Activated CD4-positive, alpha-beta T cell treated with anti-CD3 and anti-CD28 coated beads, Interleukin-2, amount 50 U/mL, for 24 hours (primary cell): ENCODE measurements at regions not wholly inside any gene's neighbourhood (a gene's known extent, or its start where the extent isn't known, plus 50 kb on each side); places are given as distances from the start of the nearest gene placed in this dataset.
"Not testable (repeated sequence)": the region's sequence is repeated elsewhere in the genome, so short reads cannot be mapped to it uniquely, and the experiment has no call there.

Experiments used
- DNase-seq, 2 donors: peaks; one replicate each; pipeline ENCODE4 v3.0.0-alpha.2; 2020; ENCODE audit warnings: low read depth in 1 of 2, low spot score in 1 of 2

DNA sequence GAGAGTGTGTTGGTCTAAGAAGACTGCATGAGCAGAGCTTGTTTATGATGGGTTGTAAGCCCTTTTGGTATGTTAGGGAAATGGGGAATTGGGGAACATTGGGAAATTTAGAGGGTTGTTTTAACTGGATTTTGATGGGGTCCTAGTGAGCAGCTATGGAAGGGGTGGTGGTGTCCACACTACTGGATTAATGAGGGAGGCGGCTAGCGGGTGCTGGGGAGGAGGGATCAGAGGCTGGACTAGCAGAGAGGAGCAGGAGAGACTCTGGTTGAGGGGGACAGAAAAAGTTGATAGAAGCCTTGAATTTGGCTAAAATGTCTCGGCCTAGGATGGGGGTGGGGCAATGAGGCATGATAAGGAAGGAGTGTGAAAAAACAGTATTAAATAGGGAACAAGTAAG, 1369.1 kb downstream of the UQCRFS1 start:
- no peak for DNase-seq

GRCh38 chr19:27833031-27833430, 1379.9 kb downstream of the UQCRFS1 start:
- no peak for DNase-seq

DNA sequence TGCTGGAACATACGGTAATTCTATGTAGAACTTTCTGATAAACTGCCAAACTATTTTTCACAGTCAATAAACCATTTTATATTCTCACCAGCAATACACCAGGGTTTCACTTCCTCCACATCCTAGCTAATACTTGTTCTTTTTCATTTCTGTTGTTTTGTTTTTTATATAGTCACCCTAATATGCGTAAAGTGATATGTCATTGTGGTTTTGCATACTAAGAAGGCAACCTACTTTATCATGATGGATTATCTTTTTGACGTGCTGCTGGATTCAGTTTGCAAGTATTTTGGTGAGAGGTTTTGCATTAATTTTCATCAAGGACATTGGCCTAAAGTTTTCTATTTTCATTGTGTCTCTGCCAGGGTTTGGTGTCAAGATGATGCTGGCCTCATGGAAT, 1384.1 kb downstream of the UQCRFS1 start:
- no peak for DNase-seq

DNA sequence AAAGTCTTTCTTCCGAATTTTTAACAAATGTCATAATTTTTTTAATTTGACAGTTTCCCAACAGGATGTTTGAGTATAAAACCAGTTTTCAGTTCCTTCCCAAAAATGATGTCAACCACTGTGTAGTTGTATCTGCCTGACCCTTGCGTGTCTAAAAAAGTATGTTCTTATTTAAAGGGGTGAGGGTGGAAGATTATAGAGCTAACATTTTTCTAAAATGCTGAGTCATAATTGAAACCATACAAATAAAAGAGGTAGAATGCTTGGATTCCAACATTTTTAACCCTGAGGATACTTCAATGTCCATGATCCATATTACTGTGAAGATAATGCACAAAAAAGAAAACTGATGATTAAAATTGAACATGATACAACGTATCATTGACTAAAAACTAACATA, 1388.8 kb downstream of the UQCRFS1 start:
- DNase-seq: no peak

DNA sequence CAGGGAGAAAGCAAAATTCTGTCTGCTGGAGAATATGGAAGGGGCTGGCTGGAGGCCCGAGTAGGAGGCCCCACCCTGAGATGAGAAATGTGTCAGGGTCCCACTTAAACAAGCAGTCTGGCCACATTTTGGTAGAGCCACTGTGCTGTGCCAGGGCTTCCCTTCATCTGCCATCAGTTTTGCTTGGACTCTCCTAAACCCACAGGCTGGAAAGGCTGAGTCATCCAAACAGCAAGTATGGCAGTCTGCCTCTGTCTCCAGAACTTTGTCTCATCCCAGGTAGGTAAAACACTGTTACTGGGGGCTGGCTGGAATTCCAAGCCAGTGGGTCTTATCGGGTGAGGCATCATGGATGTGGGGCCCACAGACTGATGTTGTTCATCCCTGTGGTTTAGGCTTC, 1390.6 kb downstream of the UQCRFS1 start:
- no peak for DNase-seq

DNA sequence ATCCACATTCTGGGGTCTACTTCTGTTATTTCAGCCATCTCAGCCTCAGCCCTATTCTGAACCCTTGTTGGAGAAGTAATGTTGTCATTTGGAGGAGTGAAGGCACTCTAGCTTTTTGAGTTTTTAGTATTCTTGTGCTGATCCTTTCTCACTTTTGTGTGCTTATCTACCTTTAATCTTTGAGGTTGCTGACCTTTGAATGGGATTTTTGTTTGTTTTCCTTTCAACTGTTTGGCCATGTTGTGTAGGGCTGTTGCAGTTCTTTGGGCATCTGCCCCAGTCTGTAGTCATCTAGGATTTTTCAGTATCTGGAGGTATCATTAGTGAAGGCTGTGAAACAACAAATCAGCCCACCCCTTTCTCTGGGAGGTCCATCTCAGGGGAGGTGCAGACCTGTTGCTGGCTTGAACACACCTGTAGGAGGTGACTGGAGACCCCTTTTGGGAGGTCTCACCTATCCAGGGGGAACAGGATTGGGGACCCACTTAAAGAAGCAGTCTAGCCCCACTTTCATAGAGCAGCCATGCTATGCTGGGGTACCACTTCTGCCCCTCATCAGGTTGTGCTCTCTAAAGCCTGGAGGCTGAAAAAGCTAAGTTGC, 1391.4 kb downstream of the UQCRFS1 start:
- DNase-seq: no peak

- DNase-seq: no peak
Measured at GRCh38 chr19:27815985-27816384, 1397.0 kb downstream of the UQCRFS1 start.

GRCh38 chr19:27814834-27815233, 1398.1 kb downstream of the UQCRFS1 start:
- DNase-seq: not testable (repeated sequence)

GRCh38 chr19:27814274-27814673, 1398.7 kb downstream of the UQCRFS1 start:
- DNase-seq: not testable (repeated sequence)

- no peak for DNase-seq
Measured at GRCh38 chr19:27806471-27807070, 1406.4 kb downstream of the UQCRFS1 start.

DNA sequence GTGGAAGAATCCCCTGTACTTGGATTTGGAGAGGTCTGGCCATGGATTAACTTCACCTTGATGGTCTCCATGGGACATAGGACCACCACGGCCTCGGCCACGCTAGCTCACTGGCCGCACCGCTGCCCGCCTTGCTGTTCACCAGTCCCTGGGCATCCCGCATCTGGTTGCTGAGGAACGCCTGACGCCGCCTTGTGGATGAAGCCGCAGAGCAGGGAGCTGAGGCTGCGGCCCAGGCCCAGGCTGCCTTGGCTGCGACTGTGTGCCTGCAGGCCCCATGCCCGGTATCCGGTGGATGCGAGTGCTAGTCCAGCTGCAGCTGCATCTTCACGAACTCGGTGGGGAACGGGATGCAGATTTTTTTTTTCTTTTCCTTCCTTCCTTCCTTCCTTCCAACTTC, 1407.1 kb downstream of the UQCRFS1 start:
- DNase-seq: no peak

GRCh38 chr19:27802293-27802692, 1410.7 kb downstream of the UQCRFS1 start:
- not testable (repeated sequence) for DNase-seq

- no peak for DNase-seq
Measured at GRCh38 chr19:27796540-27796939, 1416.4 kb downstream of the UQCRFS1 start.

DNA sequence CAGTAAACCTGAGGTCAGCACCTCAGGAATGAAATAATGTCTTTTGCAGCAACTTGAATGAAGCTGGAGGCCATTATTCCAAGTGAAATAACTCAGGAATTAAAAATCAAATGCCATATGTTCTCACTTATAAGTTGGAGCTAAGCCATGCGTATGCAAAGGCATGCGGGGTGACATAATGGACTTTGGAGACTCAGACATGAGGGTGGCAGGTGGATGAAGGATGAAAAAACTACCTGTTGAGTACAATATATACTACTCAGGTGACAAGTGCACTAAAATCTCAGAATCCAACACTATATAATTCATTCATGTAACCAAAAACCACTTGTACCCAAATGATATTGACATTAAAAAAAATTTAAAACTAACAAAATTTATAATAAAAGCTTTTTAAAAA, 1416.9 kb downstream of the UQCRFS1 start:
- DNase-seq: no peak

DNA sequence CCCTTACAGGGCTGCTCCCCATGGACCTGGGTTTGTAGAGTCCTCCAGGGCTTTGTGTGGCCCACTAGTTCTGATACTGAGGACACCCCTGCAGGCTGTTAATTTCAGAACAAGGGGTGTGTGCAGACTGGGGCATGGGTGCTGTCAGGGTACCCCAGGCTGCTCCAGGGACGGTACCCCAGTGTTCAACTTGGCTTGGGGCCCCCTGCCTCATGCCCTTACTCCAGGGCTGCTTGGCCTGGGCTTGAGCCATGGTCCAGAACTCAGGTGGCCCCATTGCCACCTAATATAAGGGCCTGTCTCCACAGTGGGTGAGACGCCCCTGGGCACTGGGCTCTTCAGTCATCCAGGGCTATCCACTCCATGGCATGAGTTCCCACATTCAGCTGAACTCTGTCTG, 1417.6 kb downstream of the UQCRFS1 start:
- DNase-seq: no peak

DNA sequence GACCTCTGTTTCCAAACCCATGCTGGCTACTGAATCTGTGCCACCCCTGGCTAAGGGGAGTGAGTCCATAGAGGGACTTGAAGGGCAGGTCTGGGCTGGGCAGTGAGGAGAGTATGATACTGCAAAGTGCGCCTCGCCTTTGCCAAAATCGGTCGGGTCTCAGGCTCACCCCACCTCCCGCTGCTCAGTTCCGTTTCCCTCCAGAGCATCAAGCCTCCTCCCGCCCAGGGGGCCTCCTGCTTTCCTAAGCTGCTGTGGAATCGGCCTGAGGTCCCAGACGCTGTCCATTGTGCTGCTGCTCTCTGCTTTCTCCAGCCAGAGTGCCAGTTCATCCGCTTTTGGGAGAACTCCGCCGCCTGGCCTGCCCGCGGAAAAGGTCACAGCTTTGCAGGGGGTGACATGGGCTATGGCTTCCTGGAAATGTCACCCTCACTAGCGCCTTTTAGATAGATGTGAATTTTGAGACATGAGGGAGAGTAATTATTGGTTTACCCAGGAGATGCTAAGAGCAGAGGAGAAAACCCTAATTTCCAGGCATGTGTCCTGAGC, 1418.4 kb downstream of the UQCRFS1 start:
- no peak for DNase-seq

GRCh38 chr19:27793644-27794493, 1419.1 kb downstream of the UQCRFS1 start:
- DNase-seq: peak; percentile 80 to 88

DNA sequence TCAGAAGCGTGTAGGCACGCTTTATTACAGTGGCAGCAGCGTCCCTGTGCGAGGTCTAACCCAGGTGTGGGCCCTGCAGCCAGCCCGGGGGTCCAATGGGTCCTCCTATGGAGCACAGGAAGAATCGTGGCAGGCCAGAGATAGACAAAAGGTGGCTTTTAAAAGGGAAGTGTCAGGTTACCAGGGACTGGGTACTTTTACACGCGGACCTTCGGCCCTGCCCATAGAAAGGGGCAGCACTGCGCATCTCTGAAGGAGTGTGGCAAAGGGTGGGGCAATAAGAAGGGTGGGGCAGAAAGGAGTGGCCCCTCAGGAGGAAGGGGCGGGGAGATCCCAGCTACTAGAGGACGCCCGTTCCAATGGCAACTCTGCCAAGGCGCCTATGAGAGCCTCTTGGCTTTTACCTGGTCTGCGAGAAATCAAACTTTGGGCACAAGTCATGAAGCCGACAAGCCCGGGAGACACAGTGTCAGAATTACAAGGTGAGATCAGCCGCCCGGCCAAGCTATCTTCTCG, 1419.8 kb downstream of the UQCRFS1 start:
- DNase-seq: peak in 1 of 2 donors; percentile 69

DNA sequence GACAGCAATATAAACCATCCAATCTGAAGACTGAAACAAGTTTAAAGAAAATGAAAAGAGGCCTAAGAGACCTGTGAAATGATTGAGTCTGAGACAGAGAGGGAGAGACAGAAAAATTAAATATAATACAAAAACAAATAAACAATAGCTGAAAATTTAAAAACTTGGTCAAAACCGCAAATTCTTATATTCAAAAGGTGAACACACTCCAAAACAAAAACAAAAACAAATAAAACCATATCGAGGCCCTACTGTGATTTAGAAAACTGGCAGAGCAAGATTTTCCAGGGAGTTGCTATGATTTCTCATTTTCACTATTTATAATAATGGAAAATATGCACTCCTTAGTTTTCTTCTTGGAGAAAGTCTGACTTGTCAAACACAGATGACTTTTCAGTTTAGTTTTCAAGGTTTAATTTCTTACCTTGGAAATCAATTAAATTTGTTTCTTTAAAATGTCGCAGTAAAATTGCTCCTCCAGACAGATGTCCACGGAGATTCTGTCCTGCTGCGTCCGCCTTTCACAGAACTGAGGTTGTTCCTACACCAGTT, 1420.3 kb downstream of the UQCRFS1 start:
- DNase-seq: no peak

- DNase-seq: no peak
Measured at GRCh38 chr19:27780367-27781075, 1432.4 kb downstream of the UQCRFS1 start.

DNA sequence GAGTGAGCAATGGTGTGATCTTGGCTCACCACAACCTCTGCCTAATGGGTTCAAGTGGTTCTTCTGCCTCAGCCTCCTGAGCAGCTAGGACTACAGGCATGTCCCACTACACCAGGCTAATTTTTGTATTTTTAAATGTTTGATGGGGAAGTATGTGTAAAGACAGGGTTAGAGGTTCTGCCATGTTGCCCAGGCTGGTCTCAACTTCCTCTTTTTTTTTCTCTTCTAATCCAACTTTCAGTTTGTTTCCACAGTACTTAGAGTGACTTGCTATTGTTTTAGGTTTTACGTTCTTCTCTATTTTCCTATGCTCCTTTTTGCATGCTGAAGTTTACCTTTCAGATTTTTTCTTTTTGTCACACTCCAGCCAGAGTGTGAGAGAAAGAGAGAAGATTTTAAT, 1433.0 kb downstream of the UQCRFS1 start:
- no peak for DNase-seq
